H1 (cell line): ENCODE measurements at regions not wholly inside any gene's neighbourhood (a gene's known extent, or its start where the extent isn't known, plus 50 kb on each side); places are given as distances from the start of the nearest gene placed in this dataset.

ENCODE experiments used
- CTCF ChIA-PET: fragments of 300-600 bp; sonication (Branson Sonifier 250); formaldehyde crosslinking; loops from one replicate; lab custom pipeline; 2021; ENCODE audit not compliant: partially characterized antibody; lab: Charles Lee
- POLR2A ChIA-PET: fragments of 300-600 bp; sonication (Branson Sonifier 250); formaldehyde crosslinking; loops from one replicate; lab custom pipeline; 2021; ENCODE audit warnings: inconsistent platforms; ENCODE audit not compliant: partially characterized antibody; lab: Charles Lee
- DNase-seq, 2 experiments: peaks; one replicate each; pipeline versions ENCODE4 v3.0.0 to v3.0.0-alpha.2; 2010 to 2022; ENCODE audit warnings: low spot score in 2 of 2, low read depth in 1 of 2, mixed read lengths in 1 of 2
- FAIRE-seq: peaks from 2 replicates; lab custom pipeline; 2011; peaks lifted over from hg19 to GRCh38; lab: Jason Lieb, UNC
- H2AFZ ChIP-seq: 2 replicates; pipeline ENCODE4 v1.8.1; 2012; ENCODE audit warnings: low read length, inconsistent platforms
- H2AK5ac ChIP-seq: 2 replicates; pipeline ENCODE4 v1.6.1; 2013; ENCODE audit warnings: low read depth, low read length
- H2BK120ac ChIP-seq: replicated peaks from 2 replicates; pipeline ENCODE3; 2013; ENCODE audit warnings: low read depth, low read length, inconsistent platforms
- H2BK12ac ChIP-seq: 2 replicates; pipeline ENCODE4 v1.6.1; 2013; ENCODE audit warnings: low read depth, low read length
- H2BK15ac ChIP-seq: 2 replicates; pipeline ENCODE4 v1.6.1; 2013; ENCODE audit warnings: low read length
- H2BK20ac ChIP-seq: 2 replicates; pipeline ENCODE4 v1.6.1; 2013; ENCODE audit warnings: low read length
- H2BK5ac ChIP-seq: 2 replicates; pipeline ENCODE4 v1.6.1; 2013; ENCODE audit warnings: low read depth, low read length
- H3K14ac ChIP-seq: 2 replicates; pipeline ENCODE4 v1.6.1; 2013; ENCODE audit warnings: inconsistent platforms; ENCODE audit not compliant: insufficient read length
- H3K18ac ChIP-seq: 2 replicates; pipeline ENCODE4 v1.6.1; 2013; ENCODE audit warnings: low read length; ENCODE audit errors: extremely low read depth
- H3K23ac ChIP-seq: 2 replicates; pipeline ENCODE4 v1.6.1; 2013; ENCODE audit warnings: inconsistent platforms; ENCODE audit not compliant: insufficient read length
- H3K23me2 ChIP-seq: 2 replicates; pipeline ENCODE4 v1.6.1; 2013; ENCODE audit warnings: low read depth, low read length
- H3K27ac ChIP-seq: 2 replicates; pipeline ENCODE4 v1.6.1; 2011; ENCODE audit warnings: low read depth, low read length, inconsistent platforms
- H3K27me3 ChIP-seq, 4 experiments: replicated peaks in 1 of 4; 1 replicate in 1 of 4; 2 replicates in 3 of 4; pipeline versions ENCODE4 v1.6.1 to v1.8.1; 2011 to 2013; ENCODE audit warnings: low read length in 3 of 4, mild to moderate bottlenecking in 3 of 4, inconsistent platforms in 2 of 4, mixed read lengths in 2 of 4, moderate library complexity in 1 of 4; ENCODE audit not compliant: control insufficient read depth in 3 of 4, insufficient read depth in 3 of 4; ENCODE audit errors: extremely low read depth in 1 of 4
- H3K36me3 ChIP-seq, 4 experiments: 2 replicates each; pipeline versions ENCODE4 v1.6.1 to v1.8.1; 2011 to 2013; ENCODE audit warnings: mild to moderate bottlenecking in 4 of 4, low read length in 3 of 4, moderate library complexity in 2 of 4, control low read depth in 1 of 4, inconsistent platforms in 1 of 4; ENCODE audit not compliant: insufficient read depth in 4 of 4, control insufficient read depth in 2 of 4
- H3K4ac ChIP-seq: replicated peaks from 2 replicates; pipeline ENCODE3; 2013; ENCODE audit warnings: low read length, low read depth, mixed read lengths, inconsistent platforms; ENCODE audit not compliant: insufficient read length
- H3K4me1 ChIP-seq, 4 experiments: replicated peaks in 1 of 4; 1 replicate in 1 of 4; 2 replicates in 3 of 4; pipeline versions ENCODE4 v1.6.1 to v1.8.1; 2011 to 2013; ENCODE audit warnings: low read length in 3 of 4, inconsistent platforms in 2 of 4, mixed read lengths in 1 of 4; ENCODE audit not compliant: insufficient read depth in 4 of 4, control insufficient read depth in 3 of 4
- H3K4me2 ChIP-seq, 2 experiments: 2 replicates each; pipeline versions ENCODE4 v1.6.1 to v1.8.1; 2011 to 2013; ENCODE audit warnings: low read depth in 2 of 2, low read length in 2 of 2, control low read depth in 1 of 2, inconsistent platforms in 1 of 2, mild to moderate bottlenecking in 1 of 2; ENCODE audit not compliant: insufficient read depth in 1 of 2
- H3K4me3 ChIP-seq, 4 experiments: fragments of 200-600, 300-600 bp in 1 of 4; sonication (generic), shearing (Covaris generic), sonication (Bioruptor Twin) in 1 of 4; 2 replicates each; pipeline versions ENCODE4 v1.5.1 to v1.8.1; 2011 to 2016; ENCODE audit warnings: low read length in 4 of 4, low read depth in 3 of 4, control low read depth in 2 of 4, inconsistent platforms in 2 of 4, mild to moderate bottlenecking in 2 of 4, mixed read lengths in 1 of 4, moderate library complexity in 1 of 4; ENCODE audit not compliant: insufficient read depth in 2 of 4; ENCODE audit errors: extremely low read depth in 1 of 4
- H3K56ac ChIP-seq: replicated peaks from 2 replicates; pipeline ENCODE3; 2013; ENCODE audit warnings: low read depth, mild to moderate bottlenecking, mixed read lengths, low read length, inconsistent platforms; ENCODE audit not compliant: insufficient read length
- H3K79me1 ChIP-seq: 2 replicates; pipeline ENCODE4 v1.6.1; 2013; ENCODE audit warnings: low read depth, low read length, control low read depth
- H3K79me2 ChIP-seq, 2 experiments: 2 replicates each; pipeline versions ENCODE4 v1.6.1 to v1.8.1; 2012 to 2013; ENCODE audit warnings: low read length in 2 of 2, mild to moderate bottlenecking in 2 of 2, inconsistent platforms in 1 of 2; ENCODE audit not compliant: insufficient read depth in 2 of 2, control insufficient read depth in 1 of 2
- H3K9ac ChIP-seq, 4 experiments: replicated peaks in 1 of 4; 1 replicate in 1 of 4; 2 replicates in 3 of 4; pipeline versions ENCODE4 v1.6.1 to v1.8.1; 2011 to 2013; ENCODE audit warnings: low read depth in 3 of 4, low read length in 3 of 4, control low read depth in 2 of 4, mild to moderate bottlenecking in 2 of 4, moderate library complexity in 2 of 4, inconsistent platforms in 1 of 4; ENCODE audit errors: extremely low read depth in 1 of 4
- H3K9me3 ChIP-seq, 2 experiments: 2 replicates each; pipeline versions ENCODE4 v1.6.1 to v1.8.1; 2012 to 2013; ENCODE audit warnings: mild to moderate bottlenecking in 2 of 2, moderate library complexity in 2 of 2, control low read depth in 1 of 2, inconsistent platforms in 1 of 2, low read depth in 1 of 2, low read length in 1 of 2, mixed read lengths in 1 of 2; ENCODE audit not compliant: insufficient read depth in 2 of 2
- H4K20me1 ChIP-seq, 2 experiments: replicated peaks in 1 of 2; 2 replicates each; pipeline versions ENCODE3 to v1.8.1; 2011 to 2013; ENCODE audit warnings: inconsistent platforms in 2 of 2, low read length in 2 of 2, mild to moderate bottlenecking in 1 of 2; ENCODE audit not compliant: insufficient read depth in 2 of 2, control insufficient read depth in 1 of 2
- H4K5ac ChIP-seq: 2 replicates; pipeline ENCODE4 v1.6.1; 2013; ENCODE audit warnings: low read length, low read depth, mixed read lengths, inconsistent platforms; ENCODE audit not compliant: insufficient read length
- H4K8ac ChIP-seq: 2 replicates; pipeline ENCODE4 v1.8.0; 2013; ENCODE audit warnings: mild to moderate bottlenecking, moderate library complexity, low read length, inconsistent platforms; ENCODE audit not compliant: insufficient read depth; ENCODE audit errors: extremely low read depth
- H4K91ac ChIP-seq: replicated peaks from 2 replicates; pipeline ENCODE3; 2013; ENCODE audit warnings: low read length, mixed read lengths, inconsistent platforms; ENCODE audit not compliant: insufficient read length
- FOSL1 ChIP-seq: IDR thresholded peaks from 2 replicates; pipeline ENCODE4 v1.6.1; 2011; ENCODE audit warnings: mild to moderate bottlenecking, low read depth, low read length, moderate library complexity; ENCODE audit not compliant: insufficient read depth
- JUN ChIP-seq: IDR thresholded peaks from 2 replicates; pipeline ENCODE4 v1.6.1; 2011; ENCODE audit warnings: low read depth, mild to moderate bottlenecking, improper control_type of control experiment, low read length
- RAD21 ChIP-seq, 2 experiments: IDR thresholded peaks in 1 of 2; conservative IDR thresholded peaks in 1 of 2; 2 replicates each; pipeline ENCODE4 v1.6.1; 2011; ENCODE audit warnings: low read depth in 2 of 2, low read length in 2 of 2, improper control_type of control experiment in 1 of 2, inconsistent platforms in 1 of 2, mild to moderate bottlenecking in 1 of 2, moderate library complexity in 1 of 2
- SIN3A ChIP-seq, 2 experiments: IDR thresholded peaks in 1 of 2; conservative IDR thresholded peaks in 1 of 2; 2 replicates each; pipeline ENCODE4 v1.6.1; 2011 to 2012; ENCODE audit warnings: low read length in 2 of 2, improper control_type of control experiment in 1 of 2, low read depth in 1 of 2, mild to moderate bottlenecking in 1 of 2
- SP4 ChIP-seq: IDR thresholded peaks from 2 replicates; pipeline ENCODE4 v1.6.1; 2012; ENCODE audit warnings: low read length, inconsistent platforms
- TAF1 ChIP-seq: IDR thresholded peaks from 2 replicates; pipeline ENCODE4 v1.6.1; 2011; ENCODE audit warnings: mild to moderate bottlenecking, low read depth, low read length
- TBP ChIP-seq: IDR thresholded peaks from 2 replicates; pipeline ENCODE4 v1.6.1; 2011; ENCODE audit warnings: low read depth, low read length, improper control_type of control experiment
- TEAD4 ChIP-seq: IDR thresholded peaks from 2 replicates; pipeline ENCODE4 v1.6.1; 2012; ENCODE audit warnings: low read depth, low read length, inconsistent platforms, mixed read lengths

DNA sequence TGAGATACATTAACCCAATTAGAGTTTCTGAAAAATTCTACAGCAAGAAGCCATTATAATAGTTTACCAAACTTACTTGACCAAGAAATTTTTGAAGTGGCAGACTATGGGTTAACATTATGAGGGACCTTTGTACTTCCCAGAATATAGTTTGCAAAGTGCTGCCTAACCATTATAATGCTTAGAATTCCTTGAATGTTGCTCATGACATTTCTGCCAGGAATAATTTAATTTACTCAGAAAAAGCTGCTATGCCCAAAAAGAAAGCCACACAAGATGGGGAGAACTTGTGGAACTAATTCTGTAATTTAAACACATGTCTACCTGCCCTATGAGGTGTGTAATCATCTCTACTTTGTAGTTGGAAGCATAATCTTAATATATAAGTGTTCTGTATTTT, 58.1 kb upstream of the MYCBP2 start:
- Histone ChIP-seq H4K91ac (no peak overlapping the region), H4K8ac (no peak overlapping the region), H2AFZ (no peak overlapping the region), H2BK20ac (no peak overlapping the region), H3K4ac (no peak overlapping the region), H3K4me2 (no peak overlapping the region), H4K20me1 (no peaks in the 10 kb centered on the region), H2BK12ac (no peak overlapping the region), H3K36me3 (no peaks in the 10 kb centered on the region), H2AK5ac (no peak overlapping the region), H3K14ac (no peak overlapping the region), H3K23ac (no peak overlapping the region), H3K27me3 (no peaks in the 10 kb centered on the region), H3K56ac (no peak overlapping the region), H3K9me3 (no peaks in the 10 kb centered on the region; a peak in 1 of 4 replicates), H3K4me3 (no peak overlapping the region), H3K79me1 (no peaks in the 10 kb centered on the region), H3K23me2 (no peaks in the 10 kb centered on the region), H3K4me1 (peaks cover 0 to 12% (median 0%) of the 10 kb centered on the region in 4 experiments; a peak in 1 of 7 replicates), H2BK120ac (no peak overlapping the region), H3K18ac (no peak overlapping the region), H2BK5ac (no peak overlapping the region), H2BK15ac (no peak overlapping the region), H4K5ac (no peak overlapping the region), H3K27ac (no peak overlapping the region), H3K79me2 (no peaks in the 10 kb centered on the region), H3K9ac (no peak overlapping the region)
- ChIA-PET POLR2A (no interaction called here), CTCF (interaction anchor here (0.7 to 1.9 kb wide), 2 partner anchors 93 to 1358 kb away, joined by 3 to 11 read pairs; no protein-coding TSS in a partner anchor)
- no peak for DNase-seq
- FAIRE-seq: no peak
- no peak for TF ChIP-seq SIN3A (conservative IDR thresholded peaks at IDR 0.05 in 1 of 2, IDR thresholded peaks at IDR 0.05 in 1 of 2; ENCODE audit: low read depth in 1 of 2, low read length in 2 of 2)
- no peak for TF ChIP-seq RAD21 (IDR thresholded peaks at IDR 0.05 in 1 of 2, conservative IDR thresholded peaks at IDR 0.05 in 1 of 2; ENCODE audit: low read depth in 2 of 2, low read length in 2 of 2)
- TF ChIP-seq TEAD4: no peak
- no peak for TF ChIP-seq TAF1
- TF ChIP-seq JUN: no peak
- no peak for TF ChIP-seq SP4
- no peak for TF ChIP-seq FOSL1
- no peak for TF ChIP-seq TBP
